ENCODE measurements at regions not wholly inside any gene's neighbourhood (a gene's known extent, or its start where the extent isn't known, plus 50 kb on each side); places are given as distances from the start of the nearest gene placed in this dataset.

- no peak overlapping the region for H3K4me3 Mint-ChIP-seq
- H3K36me3 Mint-ChIP-seq: peaks cover 9% of the 10 kb centered on the region
- no peak for TF ChIP-seq CTCF (conservative IDR thresholded peaks at IDR 0.05)
- no peak overlapping the region for H3K27ac Mint-ChIP-seq
- no peak for DNase-seq (ENCODE audit: extremely low spot score, unreplicated experiment)
- H3K27me3 Mint-ChIP-seq: peaks cover 41% of the 10 kb centered on the region
- H3K9me3 Mint-ChIP-seq: no peaks in the 10 kb centered on the region
- H3K4me1 Mint-ChIP-seq (ENCODE audit: unreplicated experiment): no peaks in the 10 kb centered on the region
These were observed 68.5 kb upstream of the PPP2R3B start for GRCh38 chrX:455199-455598.

GRCh38 chrX:455673-456072 lies 69.0 kb upstream of the PPP2R3B start:
- H3K4me1 Mint-ChIP-seq (ENCODE audit: unreplicated experiment): no peaks in the 10 kb centered on the region
- no peak overlapping the region for H3K4me3 Mint-ChIP-seq
- no peak for DNase-seq (ENCODE audit: extremely low spot score, unreplicated experiment)
- H3K36me3 Mint-ChIP-seq: peaks cover 9% of the 10 kb centered on the region
- no peaks in the 10 kb centered on the region for H3K9me3 Mint-ChIP-seq
- TF ChIP-seq CTCF (conservative IDR thresholded peaks at IDR 0.05): no peak
- no peak overlapping the region for H3K27ac Mint-ChIP-seq
- H3K27me3 Mint-ChIP-seq: peaks cover 45% of the 10 kb centered on the region

- DNase-seq (ENCODE audit: extremely low spot score, unreplicated experiment): no peak
- Mint-ChIP-seq H3K27ac (no peak overlapping the region), H3K4me1 (ENCODE audit: unreplicated experiment) (no peaks in the 10 kb centered on the region), H3K4me3 (no peak overlapping the region), H3K27me3 (peaks cover 47% of the 10 kb centered on the region), H3K36me3 (peaks cover 9% of the 10 kb centered on the region), H3K9me3 (no peaks in the 10 kb centered on the region)
- no peak for TF ChIP-seq CTCF (conservative IDR thresholded peaks at IDR 0.05)
These were observed 69.4 kb upstream of the PPP2R3B start for GRCh38 chrX:456146-456545.

- Mint-ChIP-seq H3K27me3 (peaks cover 53% of the 10 kb centered on the region), H3K4me3 (peak overlapping the region; percentile 5), H3K4me1 (ENCODE audit: unreplicated experiment) (no peaks in the 10 kb centered on the region), H3K9me3 (peaks cover 4% of the 10 kb centered on the region), H3K36me3 (peaks cover 9% of the 10 kb centered on the region), H3K27ac (peak overlapping the region; percentile 14)
- no peak for TF ChIP-seq CTCF (conservative IDR thresholded peaks at IDR 0.05)
- DNase-seq (ENCODE audit: extremely low spot score, unreplicated experiment): no peak
These were observed 70.0 kb upstream of the PPP2R3B start for GRCh38 chrX:456551-457291.

- H3K27ac Mint-ChIP-seq: peak overlapping the region; percentile 14
- peaks cover 4% of the 10 kb centered on the region for H3K9me3 Mint-ChIP-seq
- DNase-seq (ENCODE audit: extremely low spot score, unreplicated experiment): no peak
- peaks cover 53% of the 10 kb centered on the region for H3K27me3 Mint-ChIP-seq
- TF ChIP-seq CTCF (conservative IDR thresholded peaks at IDR 0.05): no peak
- peaks cover 11% of the 10 kb centered on the region for H3K36me3 Mint-ChIP-seq
- no peaks in the 10 kb centered on the region for H3K4me1 Mint-ChIP-seq (ENCODE audit: unreplicated experiment)
- peak overlapping the region; percentile 5 for H3K4me3 Mint-ChIP-seq
These were observed 70.6 kb upstream of the PPP2R3B start for GRCh38 chrX:457292-457679.

All from type B pancreatic cell (in vitro differentiated cells).